GM18867 (cell line): ENCODE measurements at regions not wholly inside any gene's neighbourhood (a gene's known extent, or its start where the extent isn't known, plus 50 kb on each side); places are given as distances from the start of the nearest gene placed in this dataset.

ENCODE experiments used
- ATAC-seq: cut with Tn5 transposase; IDR thresholded peaks from one replicate; pipeline ENCODE4 v1.9.1; 2021; ENCODE audit warnings: mild to moderate bottlenecking, moderate library complexity; ENCODE audit not compliant: unreplicated experiment

DNA sequence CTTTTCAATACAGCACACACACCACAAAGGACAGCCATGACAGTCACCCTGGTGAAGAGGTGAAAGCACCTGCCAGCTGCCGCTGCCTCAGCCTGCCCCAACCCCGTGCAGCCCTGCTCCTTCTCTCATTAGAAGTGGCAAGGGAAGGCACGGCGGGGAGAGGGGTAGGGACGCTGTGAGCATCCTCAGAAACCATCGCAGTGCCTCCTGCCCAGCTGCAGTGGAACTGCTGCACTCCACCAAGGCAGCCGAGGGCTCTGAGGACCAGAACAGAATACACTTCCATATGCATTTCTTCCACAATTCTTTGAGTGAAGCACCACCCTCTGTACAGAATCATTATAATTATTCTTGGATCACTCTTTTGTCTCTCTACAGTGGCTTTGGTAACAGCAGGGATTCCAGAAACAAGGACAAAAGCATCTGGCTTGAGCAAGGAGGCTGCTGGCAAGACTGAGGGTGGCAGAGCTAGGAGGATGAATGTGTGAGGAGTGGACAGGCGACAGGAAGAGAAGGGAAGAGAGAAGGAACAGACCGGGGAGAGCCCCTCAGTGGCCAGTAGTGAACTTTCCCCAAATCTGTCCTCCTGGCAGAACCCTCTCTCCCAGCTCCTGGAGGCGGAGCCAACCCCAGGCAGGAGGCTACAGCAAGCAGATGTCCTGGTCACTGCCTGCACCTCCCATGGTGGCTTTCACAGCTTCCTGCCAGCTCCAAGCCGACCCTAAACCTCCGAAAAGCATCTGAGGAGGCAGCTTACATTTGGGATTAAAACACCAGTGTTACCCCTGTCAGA lies 73.2 kb downstream of the MTNR1A start:
- ATAC-seq = no peak

DNA sequence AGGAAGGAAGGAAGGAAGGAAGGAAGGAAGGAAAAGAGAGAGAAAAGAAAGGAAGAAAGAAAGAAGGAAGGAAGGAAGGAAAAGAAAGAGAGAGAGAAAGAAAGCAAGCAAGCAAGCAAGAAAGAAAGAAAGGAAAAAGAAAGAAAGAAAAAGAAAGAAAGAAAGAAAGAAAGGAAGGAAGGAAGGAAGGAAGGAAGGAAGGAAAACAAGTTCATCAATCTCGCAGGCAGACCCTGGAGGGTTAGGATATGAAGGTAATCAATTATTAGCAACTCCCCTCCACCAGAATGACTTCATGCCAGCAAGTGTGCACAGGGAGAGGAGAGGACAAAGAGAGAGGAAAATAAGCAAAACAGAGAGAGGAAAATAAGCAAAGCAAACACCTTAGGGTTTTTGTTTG lies 80.2 kb downstream of the MTNR1A start:
- ATAC-seq = no peak

DNA sequence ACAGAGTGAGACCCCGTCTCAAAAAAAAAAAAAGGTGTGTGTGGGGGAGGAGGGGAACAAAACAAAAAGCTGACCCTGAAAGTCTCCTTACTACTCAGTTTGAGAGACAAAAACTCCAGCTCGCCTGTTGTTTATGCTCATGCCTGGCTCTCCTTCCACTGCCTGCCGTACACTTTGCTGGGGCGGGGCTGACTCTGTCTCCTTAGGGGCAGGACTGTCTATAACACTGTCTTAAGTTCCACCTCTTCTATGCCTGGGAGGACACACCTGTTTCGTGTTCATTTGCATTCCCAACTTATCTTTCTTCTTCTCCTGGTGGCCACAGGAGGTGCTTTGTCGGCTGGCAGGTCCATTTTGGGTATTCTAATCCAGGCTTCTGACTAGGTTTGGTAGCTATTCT lies 81.4 kb downstream of the MTNR1A start:
- no peak for ATAC-seq

GRCh38 chr4:186472948-186473347 lies 82.4 kb downstream of the MTNR1A start:
- ATAC-seq = no peak

- ATAC-seq = no peak
Observed at GRCh38 chr4:186471441-186471840, 83.9 kb downstream of the MTNR1A start.

DNA sequence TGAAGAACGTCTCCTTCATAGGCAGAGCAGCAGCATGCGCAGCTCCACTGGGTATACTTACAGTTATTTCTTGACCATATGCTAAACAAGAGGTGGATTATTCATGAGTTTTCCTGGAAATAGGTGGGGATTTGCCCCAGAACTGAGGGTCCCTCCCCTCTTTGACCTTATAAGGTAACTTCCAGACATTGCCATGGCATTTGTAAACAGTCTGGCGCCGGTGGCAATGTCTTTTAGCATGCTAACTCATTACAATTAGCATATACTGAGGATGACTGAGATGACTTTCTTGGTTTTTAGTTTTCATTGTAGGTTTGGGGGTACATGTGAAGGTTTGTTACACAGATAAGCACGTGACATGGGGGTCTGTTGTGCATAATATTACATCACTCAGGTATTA lies 97.3 kb downstream of the MTNR1A start:
- no peak for ATAC-seq

GRCh38 chr4:186451982-186452381 lies 103.4 kb downstream of the MTNR1A start:
- ATAC-seq = no peak

- no peak for ATAC-seq
Observed at GRCh38 chr4:186449954-186450353, 105.4 kb downstream of the MTNR1A start.

- ATAC-seq = no peak
Observed at GRCh38 chr4:186445040-186445439, 110.3 kb downstream of the MTNR1A start.

DNA sequence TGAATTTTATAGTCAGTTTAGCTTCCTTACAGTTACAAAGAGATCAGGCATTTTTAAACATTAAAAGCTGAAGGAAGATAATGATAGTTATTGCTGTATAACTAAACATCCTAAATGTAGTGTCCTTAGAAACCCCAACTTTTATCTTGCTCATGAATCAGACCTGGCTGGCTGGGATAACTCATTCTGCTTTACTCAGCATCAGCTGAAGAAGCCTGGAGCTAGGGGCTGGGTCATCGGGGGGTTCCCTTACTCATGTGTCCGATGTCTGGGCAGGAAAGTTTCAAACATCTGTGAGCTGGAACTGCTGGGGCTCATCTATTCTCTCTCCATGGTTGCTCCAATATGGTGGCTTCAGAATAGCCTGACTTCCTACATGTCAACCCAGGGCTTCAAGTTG lies 113.9 kb downstream of the MTNR1A start:
- ATAC-seq = no peak

DNA sequence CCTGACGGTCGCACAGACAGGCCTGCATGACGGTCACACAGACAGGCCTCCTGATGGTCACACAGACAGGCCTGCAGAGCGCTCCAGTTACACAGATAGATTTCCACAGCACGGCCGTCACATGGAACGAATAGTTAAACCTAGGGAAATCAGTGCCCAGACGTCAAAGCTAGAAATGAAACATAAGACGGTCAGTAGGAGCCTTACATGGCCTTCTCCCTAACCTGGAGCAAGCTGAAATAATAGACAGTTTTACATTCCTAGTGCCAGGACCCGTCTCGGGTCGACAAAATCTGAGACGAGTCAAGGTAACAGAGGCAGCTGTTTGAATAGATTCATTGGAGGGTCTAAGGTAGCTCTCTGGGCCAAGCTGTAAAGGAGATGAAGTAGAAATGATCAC lies 126.9 kb downstream of the MTNR1A start:
- ATAC-seq = no peak

DNA sequence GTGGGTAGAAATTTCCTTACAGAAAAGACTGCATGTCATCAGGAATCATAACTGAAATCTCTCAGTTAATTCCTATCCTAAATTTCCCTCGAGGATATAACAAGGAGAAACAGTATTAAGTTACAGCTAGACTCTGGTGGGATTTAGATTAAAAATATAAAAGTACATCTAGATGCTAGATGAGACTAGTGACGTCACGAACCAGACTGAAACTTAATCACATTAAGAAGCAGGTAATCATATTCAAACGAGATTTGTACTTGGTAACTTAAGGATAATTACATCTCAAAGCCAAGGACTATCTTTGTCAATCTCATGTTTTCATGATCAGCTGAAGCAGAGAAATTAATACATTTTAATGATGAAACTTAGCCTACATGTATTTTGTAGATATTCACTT lies 130.6 kb downstream of the MTNR1A start:
- ATAC-seq = no peak

GRCh38 chr4:186422296-186422695 lies 133.1 kb downstream of the MTNR1A start:
- ATAC-seq = no peak

- no peak for ATAC-seq
Observed at GRCh38 chr4:186416451-186417060, 138.8 kb downstream of the MTNR1A start.

DNA sequence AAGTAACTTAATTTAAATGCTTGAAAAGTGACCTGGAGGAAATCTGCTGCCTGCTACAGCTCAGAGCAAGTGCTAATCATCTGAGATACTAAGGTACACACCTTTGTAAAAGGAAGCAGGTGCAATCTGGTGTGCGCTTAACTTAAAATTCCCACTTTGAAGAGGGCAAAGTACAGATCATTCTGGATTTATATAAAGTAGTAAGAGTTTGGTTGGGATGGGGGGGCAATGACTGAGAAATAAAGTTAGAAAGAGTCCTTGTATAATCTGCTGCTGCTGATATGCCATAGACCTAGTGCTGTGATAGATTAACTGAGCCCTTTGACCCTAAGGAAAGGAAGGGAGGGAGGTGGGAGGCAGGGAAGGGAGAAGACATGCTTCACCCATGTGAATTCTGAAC lies 141.0 kb downstream of the MTNR1A start:
- ATAC-seq = no peak

GRCh38 chr4:186405957-186406356 lies 140.0 kb downstream of the F11 start:
- no peak for ATAC-seq

- no peak for ATAC-seq
Observed at GRCh38 chr4:186404562-186405134, 138.7 kb downstream of the F11 start.

DNA sequence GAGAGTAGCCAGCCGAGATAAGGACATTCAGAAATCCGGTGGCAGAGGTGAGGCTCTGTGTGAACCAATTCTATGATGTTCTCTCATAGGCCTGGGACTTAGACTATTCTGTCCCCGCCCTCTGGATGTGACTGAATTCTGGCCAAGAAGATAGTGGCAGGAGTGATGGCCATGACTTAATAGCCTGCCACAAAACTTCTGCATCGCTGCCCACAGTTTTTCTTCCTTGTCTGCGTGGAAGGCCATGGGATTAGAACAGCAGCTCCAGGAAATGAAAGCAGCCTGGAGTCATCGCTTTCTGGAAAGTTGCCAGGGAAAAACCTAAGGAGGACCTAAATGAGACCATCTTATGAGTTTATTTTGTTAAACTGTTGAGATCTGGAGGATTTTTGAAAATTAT lies 134.7 kb downstream of the F11 start:
- ATAC-seq = no peak

GRCh38 chr4:186392017-186392416 lies 126.0 kb downstream of the F11 start:
- ATAC-seq = no peak

DNA sequence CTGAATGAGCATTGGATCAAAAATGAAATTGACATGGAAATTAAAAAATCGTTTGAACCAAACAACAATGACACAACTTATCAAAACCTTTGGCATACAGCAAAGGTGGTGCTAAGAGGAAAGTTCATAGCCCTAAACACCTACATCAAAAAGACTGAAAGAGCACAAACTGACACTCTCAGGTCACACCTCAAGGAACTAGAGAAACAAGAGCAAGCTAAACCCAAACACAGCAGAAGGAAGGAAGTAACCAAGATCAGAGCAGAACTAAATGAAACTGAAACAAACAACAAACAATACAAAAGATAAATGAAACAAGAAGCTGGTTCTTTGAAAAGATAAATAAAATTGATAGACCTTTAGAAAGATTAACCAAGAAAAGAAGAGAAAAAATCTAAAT lies 118.3 kb downstream of the F11 start:
- peak; percentile 56 for ATAC-seq

DNA sequence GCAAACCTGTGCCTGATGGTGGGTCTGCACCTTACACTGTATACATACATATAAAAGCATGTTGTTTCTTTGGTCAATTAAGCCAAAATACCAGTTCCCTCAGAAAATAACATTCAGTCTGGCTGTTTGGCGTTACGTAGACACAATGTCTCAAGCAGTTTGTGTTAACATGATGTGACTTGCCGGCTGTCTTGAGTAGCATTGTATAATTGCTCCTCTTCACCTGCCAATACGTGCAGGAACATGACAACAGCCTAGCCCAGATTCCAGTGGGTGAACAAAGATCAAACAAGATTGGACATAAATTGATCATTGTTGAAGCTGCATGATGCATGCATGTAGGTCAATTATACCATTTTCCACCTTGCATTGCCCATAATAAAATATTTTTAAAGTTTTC lies 102.3 kb downstream of the F11 start:
- ATAC-seq = no peak

DNA sequence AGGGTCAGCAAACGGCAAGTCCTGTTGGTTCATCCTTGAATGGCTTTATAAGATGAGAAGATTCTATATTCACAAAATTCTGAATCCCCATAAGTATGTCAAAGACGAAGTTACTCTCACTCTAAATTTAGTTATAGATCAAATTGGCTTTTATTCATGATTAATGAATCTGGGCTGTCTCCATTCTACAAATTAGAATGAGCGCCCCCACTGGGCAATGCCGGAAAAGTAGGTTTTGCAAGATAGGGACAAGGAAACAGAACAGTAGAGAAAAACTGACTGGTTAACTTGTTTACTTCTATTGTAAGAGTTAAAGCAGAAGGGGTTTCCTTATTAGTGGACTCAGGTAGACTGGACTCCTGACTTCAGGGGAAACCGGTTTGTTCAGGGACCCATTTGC lies 100.3 kb downstream of the F11 start:
- no peak for ATAC-seq
